Activated naive CD8-positive, alpha-beta T cell treated with anti-CD3 and anti-CD28 coated beads for 36 hours (primary cell): ENCODE measurements at regions not wholly inside any gene's neighbourhood (a gene's known extent, or its start where the extent isn't known, plus 50 kb on each side); places are given as distances from the start of the nearest gene placed in this dataset.

Source experiments
- DNase-seq: peaks from one replicate; pipeline ENCODE4 v3.0.0; 2021
- H3K27ac Mint-ChIP-seq: one replicate; pipeline ENCODE4 v1.8.0; 2022; ENCODE audit warnings: mild to moderate bottlenecking, moderate library complexity, mixed read lengths
- H3K27me3 Mint-ChIP-seq: one replicate; pipeline ENCODE4 v1.8.0; 2022; ENCODE audit warnings: mild to moderate bottlenecking, mixed read lengths
- H3K36me3 Mint-ChIP-seq: one replicate; pipeline ENCODE4 v1.8.0; 2021; ENCODE audit warnings: mild to moderate bottlenecking, mixed read lengths
- H3K4me1 Mint-ChIP-seq: one replicate; pipeline ENCODE4 v1.8.0; 2021; ENCODE audit warnings: mixed read lengths
- H3K4me3 Mint-ChIP-seq: one replicate; pipeline ENCODE4 v1.8.0; 2022; ENCODE audit warnings: mild to moderate bottlenecking, moderate library complexity, mixed read lengths
- H3K9me3 Mint-ChIP-seq: one replicate; pipeline ENCODE4 v1.8.0; 2022; ENCODE audit warnings: mixed read lengths

DNA sequence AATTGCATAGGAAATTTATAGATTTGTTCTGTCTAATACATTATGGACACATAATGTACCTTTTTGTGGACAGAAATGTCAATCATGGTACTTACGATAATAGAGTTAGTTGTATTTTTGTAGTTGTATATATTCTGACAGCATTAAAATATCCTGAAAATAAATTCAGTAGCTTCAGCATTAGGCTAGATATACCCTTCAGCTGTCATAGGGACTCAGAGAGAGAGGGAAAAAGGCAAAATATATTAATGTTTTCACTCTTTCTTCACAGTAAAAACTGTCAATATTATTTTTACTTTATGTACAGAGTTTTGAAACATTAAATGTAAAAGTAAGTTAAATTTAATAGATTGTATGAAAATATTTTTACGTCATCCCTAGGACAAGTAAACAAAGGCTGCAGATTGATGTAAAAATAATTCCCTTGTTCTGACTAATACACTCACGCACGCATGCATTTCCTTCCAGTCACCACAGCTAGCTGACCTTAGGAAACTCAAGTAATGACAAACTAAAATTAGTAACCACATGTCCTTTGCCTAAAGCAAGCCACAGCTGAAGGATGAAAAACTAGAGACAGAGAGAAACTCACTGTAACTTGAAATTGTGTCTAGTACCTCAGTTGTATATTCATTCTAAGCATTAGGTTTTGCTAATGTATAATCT, 104.7 kb upstream of the CARD18 start:
- Mint-ChIP-seq H3K27me3 (peaks cover under 1% of the 10 kb centered on the region), H3K4me1 (no peaks in the 10 kb centered on the region), H3K4me3 (no peak overlapping the region), H3K9me3 (peaks cover 2% of the 10 kb centered on the region), H3K27ac (no peak overlapping the region), H3K36me3 (no peaks in the 10 kb centered on the region)
- DNase-seq, result no peak

DNA sequence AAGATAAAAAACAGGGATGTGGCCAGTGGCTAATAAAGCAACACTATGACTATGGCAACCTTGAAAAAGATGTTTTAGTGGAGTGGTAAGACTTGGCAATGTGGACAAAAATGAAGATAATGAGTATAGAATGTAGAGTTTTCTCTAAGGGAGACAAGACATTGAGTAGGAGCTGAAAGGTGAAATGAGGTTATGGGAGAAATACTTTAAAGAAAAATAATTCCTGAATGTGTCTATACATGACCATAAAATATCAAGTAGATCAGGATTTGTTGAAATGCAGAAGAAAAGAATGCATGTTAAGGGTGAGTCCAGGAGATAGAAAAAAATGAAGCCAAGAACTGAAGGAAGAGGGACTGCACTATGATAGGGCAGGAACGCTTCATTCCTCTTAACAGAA, 101.6 kb upstream of the CARD18 start:
- no peak for DNase-seq
- no peaks in the 10 kb centered on the region for H3K36me3 Mint-ChIP-seq
- peaks cover 7% of the 10 kb centered on the region for H3K27me3 Mint-ChIP-seq
- H3K4me1 Mint-ChIP-seq, result no peaks in the 10 kb centered on the region
- H3K27ac Mint-ChIP-seq, result no peak overlapping the region
- no peak overlapping the region for H3K4me3 Mint-ChIP-seq
- peaks cover 2% of the 10 kb centered on the region for H3K9me3 Mint-ChIP-seq

DNA sequence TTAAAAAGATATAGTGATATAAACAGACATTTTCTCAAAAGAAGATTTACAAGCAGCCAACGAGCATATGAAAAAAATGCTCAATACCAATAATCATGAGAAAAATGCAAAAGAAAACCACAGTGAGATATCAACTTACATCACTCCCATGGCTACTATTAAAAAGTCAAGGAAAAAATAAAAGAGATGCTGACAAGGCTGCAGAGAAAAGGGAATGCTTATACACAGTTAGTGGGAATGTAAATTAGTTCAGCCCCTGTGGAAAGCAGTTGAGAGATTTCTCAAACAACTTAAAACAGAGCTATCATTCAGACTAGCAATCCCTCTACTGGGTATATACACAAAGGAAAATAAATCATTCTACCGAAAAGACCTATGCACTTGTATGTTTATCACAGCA, 97.1 kb upstream of the CARD18 start:
- no peaks in the 10 kb centered on the region for H3K4me1 Mint-ChIP-seq
- H3K4me3 Mint-ChIP-seq, result no peak overlapping the region
- peaks cover 2% of the 10 kb centered on the region for H3K9me3 Mint-ChIP-seq
- H3K27me3 Mint-ChIP-seq, result peaks cover 7% of the 10 kb centered on the region
- H3K36me3 Mint-ChIP-seq, result no peaks in the 10 kb centered on the region
- no peak overlapping the region for H3K27ac Mint-ChIP-seq
- DNase-seq, result no peak

DNA sequence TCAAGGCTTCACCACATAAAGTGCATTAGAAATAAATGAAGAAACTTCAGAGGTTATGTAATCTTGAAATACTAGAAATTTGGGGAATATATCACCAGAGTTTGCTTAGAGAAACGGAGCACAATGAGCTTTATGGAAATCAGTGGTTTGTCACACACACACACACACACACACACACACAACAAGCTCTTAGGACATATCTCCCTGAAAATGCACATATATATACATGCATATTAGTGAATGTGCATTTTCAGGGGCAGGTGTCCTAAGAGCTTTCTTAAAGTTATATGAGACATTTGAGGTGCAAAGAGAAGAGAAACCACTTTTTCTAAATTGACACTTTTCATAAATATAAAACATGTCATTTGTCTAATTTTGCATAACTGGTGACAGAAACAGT, 93.7 kb upstream of the CARD18 start:
- H3K27me3 Mint-ChIP-seq, result no peaks in the 10 kb centered on the region
- DNase-seq, result no peak
- H3K4me1 Mint-ChIP-seq, result no peaks in the 10 kb centered on the region
- H3K4me3 Mint-ChIP-seq, result no peak overlapping the region
- no peaks in the 10 kb centered on the region for H3K9me3 Mint-ChIP-seq
- H3K27ac Mint-ChIP-seq, result no peak overlapping the region
- no peaks in the 10 kb centered on the region for H3K36me3 Mint-ChIP-seq

DNA sequence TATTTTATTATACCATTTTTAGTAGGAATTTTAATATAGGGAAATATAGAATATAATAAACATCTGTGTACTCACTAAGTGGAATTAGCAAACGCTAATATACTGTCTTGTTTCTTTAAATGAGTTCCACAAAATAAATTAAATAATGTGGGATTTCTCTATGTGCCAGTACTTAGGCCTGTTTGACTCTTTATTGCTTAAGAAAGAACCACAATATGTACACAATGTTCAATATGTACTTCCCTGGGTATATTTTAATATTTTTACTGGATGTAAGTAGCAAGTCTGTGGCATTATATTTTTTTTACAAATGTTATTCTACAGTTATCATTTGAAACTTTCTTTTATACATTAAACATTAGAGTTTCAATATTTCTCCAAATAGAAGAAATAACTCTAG, 92.5 kb upstream of the CARD18 start:
- Mint-ChIP-seq H3K36me3 (no peaks in the 10 kb centered on the region), H3K4me3 (no peak overlapping the region)

DNA sequence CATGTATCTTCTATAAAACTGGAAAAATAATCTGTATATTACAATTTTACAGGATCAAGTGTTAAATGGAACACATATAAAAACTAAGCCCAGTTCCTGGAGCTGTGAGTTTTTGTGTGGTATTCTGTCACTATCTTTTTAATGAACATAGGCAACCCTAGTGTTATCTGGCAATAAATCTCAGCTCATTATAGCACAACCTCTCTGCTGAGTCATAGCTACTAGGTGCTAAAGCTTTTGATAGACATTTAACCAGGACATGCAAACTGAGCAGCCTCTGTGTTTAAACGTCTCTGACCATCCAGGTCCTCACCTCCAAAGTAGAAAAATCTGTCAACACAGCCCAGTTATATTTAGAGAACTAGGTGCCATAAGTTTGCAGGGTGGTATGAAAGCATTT, 91.0 kb upstream of the CARD18 start:
- no peaks in the 10 kb centered on the region for H3K9me3 Mint-ChIP-seq
- no peaks in the 10 kb centered on the region for H3K36me3 Mint-ChIP-seq
- no peaks in the 10 kb centered on the region for H3K27me3 Mint-ChIP-seq
- DNase-seq, result no peak
- no peak overlapping the region for H3K27ac Mint-ChIP-seq
- no peaks in the 10 kb centered on the region for H3K4me1 Mint-ChIP-seq
- H3K4me3 Mint-ChIP-seq, result no peak overlapping the region

More for the DNA sequence above, 92.5 kb upstream of the CARD18 start:
- no peak for DNase-seq
- H3K27ac Mint-ChIP-seq, result no peak overlapping the region
- no peaks in the 10 kb centered on the region for H3K9me3 Mint-ChIP-seq
- no peaks in the 10 kb centered on the region for H3K27me3 Mint-ChIP-seq
- H3K4me1 Mint-ChIP-seq, result no peaks in the 10 kb centered on the region

DNA sequence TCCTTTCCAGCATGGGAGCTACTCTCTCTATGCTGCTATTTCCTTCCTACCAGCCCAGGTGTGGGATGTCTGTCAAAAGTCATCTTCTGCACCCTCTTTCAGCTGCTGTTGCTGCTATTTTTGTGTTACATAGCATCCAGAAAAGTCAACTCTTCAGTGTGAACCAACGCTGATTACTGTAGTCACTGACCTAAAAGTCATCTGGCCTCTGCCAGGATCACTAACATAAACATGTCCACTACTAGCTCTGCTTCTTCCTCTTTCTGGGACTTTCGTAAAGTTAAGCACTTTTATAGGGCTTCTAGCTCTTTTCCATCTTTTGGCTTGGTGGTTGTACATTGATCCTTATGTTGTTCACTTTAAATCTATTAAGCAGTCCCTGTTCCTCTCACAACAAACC, 90.2 kb upstream of the CARD18 start:
- Mint-ChIP-seq H3K27me3 (peaks cover 5% of the 10 kb centered on the region), H3K4me3 (no peak overlapping the region), H3K9me3 (no peaks in the 10 kb centered on the region), H3K27ac (no peak overlapping the region), H3K4me1 (no peaks in the 10 kb centered on the region), H3K36me3 (no peaks in the 10 kb centered on the region)
- DNase-seq, result no peak

DNA sequence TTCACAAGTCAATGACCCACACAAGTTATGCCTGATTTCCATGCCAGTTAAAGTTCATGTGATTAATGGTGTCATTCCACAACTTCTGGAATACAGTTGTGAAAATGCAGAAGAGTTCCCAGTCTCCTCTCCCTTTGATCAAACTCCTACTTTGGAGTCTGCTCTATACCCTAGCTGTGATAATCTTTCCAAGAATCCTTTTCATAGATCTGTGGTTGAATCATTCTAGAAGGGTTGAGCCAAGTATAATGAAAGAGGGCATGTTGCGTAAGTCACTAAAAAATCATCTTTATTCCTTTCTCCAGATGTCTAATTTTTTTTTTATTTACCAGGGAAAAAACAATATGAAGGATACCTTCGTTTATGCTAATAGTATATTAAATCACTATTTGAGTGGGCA, 89.7 kb upstream of the CARD18 start:
- Mint-ChIP-seq H3K36me3 (no peaks in the 10 kb centered on the region), H3K4me1 (no peaks in the 10 kb centered on the region), H3K27me3 (peaks cover 5% of the 10 kb centered on the region), H3K9me3 (no peaks in the 10 kb centered on the region), H3K4me3 (no peak overlapping the region), H3K27ac (no peak overlapping the region)
- no peak for DNase-seq

DNA sequence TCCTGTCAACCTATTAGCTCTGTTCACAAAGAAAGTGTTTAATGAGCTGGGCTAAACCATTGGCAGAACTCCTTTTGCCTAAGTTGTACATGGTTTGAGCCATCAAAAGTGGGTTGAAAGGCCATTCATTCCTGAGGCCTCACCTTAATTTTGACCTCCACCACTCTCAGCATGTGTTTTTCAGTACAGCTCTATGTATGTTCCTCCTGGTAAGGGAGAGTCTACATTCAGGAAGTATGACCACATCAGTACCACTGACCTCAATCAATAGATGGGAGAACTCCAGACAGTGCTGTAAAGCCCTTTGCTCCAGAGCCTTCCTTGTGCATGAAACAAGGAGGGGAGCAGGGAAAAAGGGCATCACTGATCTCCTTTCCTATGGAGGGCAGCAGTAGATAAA, 87.8 kb upstream of the CARD18 start:
- Mint-ChIP-seq H3K4me1 (no peaks in the 10 kb centered on the region), H3K9me3 (no peaks in the 10 kb centered on the region), H3K36me3 (no peaks in the 10 kb centered on the region), H3K4me3 (no peak overlapping the region), H3K27me3 (peaks cover 8% of the 10 kb centered on the region), H3K27ac (no peak overlapping the region)
- no peak for DNase-seq

DNA sequence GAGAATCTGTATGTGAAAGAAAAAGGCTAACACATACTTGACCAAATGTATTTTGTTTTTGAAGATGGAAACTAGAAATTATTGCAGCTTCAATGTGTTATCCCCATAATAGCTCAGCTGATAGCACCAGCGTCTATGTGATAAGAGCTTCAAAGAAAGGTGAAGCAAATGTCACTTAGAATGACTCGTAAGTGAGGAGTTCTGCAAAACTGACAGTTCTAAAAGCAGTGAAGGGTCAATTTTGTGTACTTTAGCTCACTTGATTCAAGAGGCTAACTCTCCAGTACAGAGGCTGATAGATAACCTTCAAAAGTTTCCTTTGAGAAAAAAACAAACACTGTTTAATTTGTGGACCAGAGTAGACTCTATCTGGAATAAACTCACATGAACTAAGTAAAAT, 87.2 kb upstream of the CARD18 start:
- Mint-ChIP-seq H3K27me3 (peaks cover 8% of the 10 kb centered on the region), H3K27ac (no peak overlapping the region), H3K4me1 (no peaks in the 10 kb centered on the region), H3K9me3 (no peaks in the 10 kb centered on the region), H3K4me3 (no peak overlapping the region), H3K36me3 (no peaks in the 10 kb centered on the region)
- DNase-seq, result no peak

DNA sequence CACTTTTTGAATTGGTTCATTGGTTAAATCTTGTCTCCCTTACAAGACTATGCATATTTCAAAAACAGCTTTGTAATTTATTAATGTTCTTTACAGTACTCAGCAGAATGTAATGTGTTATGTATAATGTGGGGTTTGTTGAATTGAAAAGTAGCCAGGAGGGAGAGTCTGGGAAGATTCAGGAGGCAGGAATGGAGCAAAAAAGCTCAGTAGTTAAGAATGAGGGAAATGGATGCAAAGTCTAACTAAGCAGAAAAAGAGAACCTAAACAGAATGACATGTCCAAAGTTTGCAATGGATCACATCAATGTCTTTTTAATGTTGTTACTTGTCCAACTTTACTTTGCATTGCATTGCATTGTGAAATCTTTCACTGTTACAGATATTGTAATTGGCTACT, 86.5 kb upstream of the CARD18 start:
- H3K4me3 Mint-ChIP-seq, result no peak overlapping the region
- no peak for DNase-seq
- no peaks in the 10 kb centered on the region for H3K9me3 Mint-ChIP-seq
- H3K36me3 Mint-ChIP-seq, result no peaks in the 10 kb centered on the region
- peaks cover 8% of the 10 kb centered on the region for H3K27me3 Mint-ChIP-seq
- H3K4me1 Mint-ChIP-seq, result no peaks in the 10 kb centered on the region
- H3K27ac Mint-ChIP-seq, result no peak overlapping the region

DNA sequence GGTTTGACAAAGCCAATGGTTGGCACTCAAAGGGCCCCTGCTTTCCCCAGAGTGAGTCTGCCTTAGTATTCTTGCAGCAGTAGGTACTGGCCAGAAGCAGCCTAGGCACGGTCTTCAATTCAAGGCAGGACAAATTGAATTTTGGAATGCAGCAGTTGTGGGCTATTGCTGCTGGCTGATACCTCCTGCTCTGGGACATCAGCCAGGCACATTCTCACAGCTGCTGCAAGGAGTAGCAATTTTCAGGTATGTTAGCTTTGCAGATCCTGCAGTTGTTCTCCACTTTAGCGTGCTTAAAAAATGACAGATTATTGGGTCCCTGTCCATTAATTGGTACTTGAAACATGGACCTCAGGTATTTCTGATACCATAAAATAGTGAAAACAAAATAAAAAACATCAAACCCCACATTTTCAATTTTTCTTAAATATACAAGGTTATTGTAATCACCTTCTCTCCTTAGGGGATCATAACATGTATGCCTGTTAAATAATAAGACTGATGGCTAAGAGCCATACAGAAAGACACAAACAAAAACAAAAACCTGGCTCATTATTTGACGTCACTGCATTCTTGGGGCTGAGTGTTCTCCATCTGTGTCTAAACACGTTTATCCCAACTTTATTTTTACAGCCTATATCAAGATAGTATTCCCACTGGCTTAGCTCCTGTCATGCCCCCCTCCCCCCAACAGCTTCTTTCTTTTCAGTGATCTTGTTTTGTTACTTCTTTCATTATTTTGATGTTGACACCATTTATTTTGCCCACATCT, 85.1 kb upstream of the CARD18 start:
- Mint-ChIP-seq H3K27ac (no peak overlapping the region), H3K27me3 (peaks cover 8% of the 10 kb centered on the region)

DNA sequence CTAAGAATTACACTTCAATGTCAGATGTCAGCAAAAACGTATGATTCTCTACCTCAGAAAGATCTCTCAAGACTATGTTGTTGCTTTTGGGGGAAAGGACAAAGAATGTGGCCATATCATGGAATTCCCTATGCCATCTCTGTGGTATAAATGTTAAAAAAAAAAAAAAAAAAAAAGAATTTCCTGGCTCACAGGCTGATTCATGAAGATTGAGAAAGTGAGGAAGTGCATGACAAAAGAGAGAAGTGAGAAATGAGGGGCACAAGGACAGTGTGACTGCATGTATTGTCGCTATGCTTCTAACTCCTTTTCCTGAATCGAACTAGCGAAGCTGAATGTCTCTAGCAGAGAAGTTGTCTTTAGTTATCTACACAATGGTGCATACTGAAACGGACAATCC, 80.6 kb upstream of the CARD18 start:
- no peak overlapping the region for H3K27ac Mint-ChIP-seq
- H3K4me1 Mint-ChIP-seq, result no peaks in the 10 kb centered on the region
- H3K9me3 Mint-ChIP-seq, result no peaks in the 10 kb centered on the region
- H3K27me3 Mint-ChIP-seq, result peaks cover 14% of the 10 kb centered on the region
- H3K4me3 Mint-ChIP-seq, result no peak overlapping the region
- H3K36me3 Mint-ChIP-seq, result no peaks in the 10 kb centered on the region
- no peak for DNase-seq

More for the DNA sequence above, 85.1 kb upstream of the CARD18 start:
- no peaks in the 10 kb centered on the region for H3K4me1 Mint-ChIP-seq
- no peaks in the 10 kb centered on the region for H3K36me3 Mint-ChIP-seq
- H3K9me3 Mint-ChIP-seq, result no peaks in the 10 kb centered on the region
- no peak overlapping the region for H3K4me3 Mint-ChIP-seq
- DNase-seq, result no peak

DNA sequence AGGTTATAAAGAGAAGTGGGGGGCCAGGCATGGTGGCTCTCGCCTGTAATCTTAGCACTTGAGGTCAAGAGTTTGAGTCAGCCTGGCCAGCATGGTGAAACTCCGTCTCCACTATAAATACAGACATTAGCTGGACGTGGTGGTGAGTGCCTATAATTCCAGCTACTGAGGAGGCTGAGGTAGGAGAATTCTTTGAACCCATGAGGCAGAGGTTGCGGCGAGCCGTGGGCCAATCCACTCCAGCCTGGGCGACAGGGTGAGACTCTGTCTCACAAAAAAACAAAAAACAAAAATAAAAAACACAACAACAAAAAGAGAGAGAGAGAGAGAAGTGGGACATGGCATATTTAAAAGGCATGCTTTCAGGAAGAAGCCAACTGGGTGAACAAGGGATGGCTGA, 80.1 kb upstream of the CARD18 start:
- no peaks in the 10 kb centered on the region for H3K36me3 Mint-ChIP-seq
- no peaks in the 10 kb centered on the region for H3K4me1 Mint-ChIP-seq
- H3K9me3 Mint-ChIP-seq, result no peaks in the 10 kb centered on the region
- no peak overlapping the region for H3K27ac Mint-ChIP-seq
- DNase-seq, result no peak
- H3K4me3 Mint-ChIP-seq, result no peak overlapping the region
- peaks cover 11% of the 10 kb centered on the region for H3K27me3 Mint-ChIP-seq

DNA sequence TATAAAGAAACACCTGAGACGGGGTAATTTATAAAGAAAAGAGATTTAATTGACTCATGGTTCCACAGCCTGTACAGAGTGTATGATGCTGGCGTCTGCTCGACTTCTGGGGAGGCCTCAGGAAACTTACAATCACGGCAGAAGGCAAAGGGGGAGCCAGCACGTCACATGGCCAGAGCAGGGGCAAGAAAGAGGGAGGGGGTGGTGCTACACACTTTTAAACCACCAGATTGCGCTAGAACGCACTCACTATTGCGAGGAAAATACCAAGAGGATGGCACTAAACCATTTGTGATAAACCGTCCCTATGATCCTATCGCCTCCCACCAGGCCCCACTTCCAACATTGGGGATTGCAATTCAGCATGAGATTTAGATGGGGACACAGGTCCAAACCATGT, 79.7 kb upstream of the CARD18 start:
- Mint-ChIP-seq H3K9me3 (no peaks in the 10 kb centered on the region), H3K4me1 (no peaks in the 10 kb centered on the region), H3K4me3 (no peak overlapping the region), H3K27me3 (peaks cover 11% of the 10 kb centered on the region), H3K36me3 (no peaks in the 10 kb centered on the region), H3K27ac (no peak overlapping the region)
- DNase-seq, result no peak

DNA sequence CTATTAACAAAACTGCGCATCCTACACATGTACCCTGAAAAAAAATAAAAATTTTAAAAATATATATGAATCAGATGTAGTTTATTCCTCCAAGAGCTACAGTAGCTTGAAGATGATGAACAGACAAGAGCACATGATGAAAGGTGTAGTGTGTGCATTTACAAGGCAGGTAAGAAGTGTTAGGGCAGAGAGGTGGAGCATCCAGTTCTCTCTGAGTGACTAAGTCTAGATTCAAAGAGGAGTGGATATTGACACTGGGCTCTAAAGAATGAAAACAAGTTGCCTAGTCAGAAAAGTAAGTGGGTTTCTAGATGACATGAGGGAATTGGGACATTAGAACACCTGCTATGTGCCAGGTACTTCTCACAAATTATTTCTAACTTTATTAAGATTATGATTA, 76.0 kb upstream of the CARD18 start:
- H3K27ac Mint-ChIP-seq, result no peak overlapping the region
- no peaks in the 10 kb centered on the region for H3K9me3 Mint-ChIP-seq
- H3K27me3 Mint-ChIP-seq, result peaks cover 11% of the 10 kb centered on the region
- H3K4me1 Mint-ChIP-seq, result no peaks in the 10 kb centered on the region
- H3K36me3 Mint-ChIP-seq, result no peaks in the 10 kb centered on the region
- no peak overlapping the region for H3K4me3 Mint-ChIP-seq
- no peak for DNase-seq
